ENCODE measurements at regions not wholly inside any gene's neighbourhood (a gene's known extent, or its start where the extent isn't known, plus 50 kb on each side); places are given as distances from the start of the nearest gene placed in this dataset.

DNA sequence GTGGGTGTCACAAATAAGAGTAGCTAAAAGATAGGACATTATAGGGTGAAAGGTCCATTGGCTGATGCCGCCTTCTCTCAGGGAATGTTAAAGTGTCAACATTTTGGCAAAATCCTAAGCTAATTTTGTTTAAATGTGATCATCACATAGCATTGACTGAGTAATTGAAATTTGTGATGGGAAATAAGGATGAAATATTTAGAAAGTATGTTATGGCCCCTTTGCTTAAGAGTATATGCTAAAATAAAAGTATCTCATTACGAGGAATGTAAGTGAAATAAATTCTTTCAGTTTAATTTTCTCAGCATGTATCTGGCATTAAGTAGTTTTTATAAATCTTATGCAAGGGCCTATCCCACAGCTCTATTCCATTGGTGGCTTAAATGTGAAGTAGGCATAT is 229.2 kb downstream of the PRL start:
- Histone ChIP-seq H3K36me3 (no peaks in the 10 kb centered on the region), H3K27ac (peak overlapping the region; percentile 58), H3K9me3 (no peaks in the 10 kb centered on the region), H3K4me1 (peaks cover 43% of the 10 kb centered on the region), H3K27me3 (no peaks in the 10 kb centered on the region), H3K4me3 (no peak overlapping the region)
- TF ChIP-seq POLR2A (IDR thresholded peaks at IDR 0.05): no peak
- TF ChIP-seq, protein P1, sequence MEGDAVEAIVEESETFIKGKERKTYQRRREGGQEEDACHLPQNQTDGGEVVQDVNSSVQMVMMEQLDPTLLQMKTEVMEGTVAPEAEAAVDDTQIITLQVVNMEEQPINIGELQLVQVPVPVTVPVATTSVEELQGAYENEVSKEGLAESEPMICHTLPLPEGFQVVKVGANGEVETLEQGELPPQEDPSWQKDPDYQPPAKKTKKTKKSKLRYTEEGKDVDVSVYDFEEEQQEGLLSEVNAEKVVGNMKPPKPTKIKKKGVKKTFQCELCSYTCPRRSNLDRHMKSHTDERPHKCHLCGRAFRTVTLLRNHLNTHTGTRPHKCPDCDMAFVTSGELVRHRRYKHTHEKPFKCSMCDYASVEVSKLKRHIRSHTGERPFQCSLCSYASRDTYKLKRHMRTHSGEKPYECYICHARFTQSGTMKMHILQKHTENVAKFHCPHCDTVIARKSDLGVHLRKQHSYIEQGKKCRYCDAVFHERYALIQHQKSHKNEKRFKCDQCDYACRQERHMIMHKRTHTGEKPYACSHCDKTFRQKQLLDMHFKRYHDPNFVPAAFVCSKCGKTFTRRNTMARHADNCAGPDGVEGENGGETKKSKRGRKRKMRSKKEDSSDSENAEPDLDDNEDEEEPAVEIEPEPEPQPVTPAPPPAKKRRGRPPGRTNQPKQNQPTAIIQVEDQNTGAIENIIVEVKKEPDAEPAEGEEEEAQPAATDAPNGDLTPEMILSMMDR (IDR thresholded peaks at IDR 0.05): no peak
- TF ChIP-seq POLR2AphosphoS5 (IDR thresholded peaks at IDR 0.05; ENCODE audit: insufficient read depth in 1 of 2, low read depth in 1 of 2): no peak
- no peak for DNase-seq (ENCODE audit: extremely low spot score in 2 of 2)
- intact Hi-C loops (cut with DNase I): no loop called here

DNA sequence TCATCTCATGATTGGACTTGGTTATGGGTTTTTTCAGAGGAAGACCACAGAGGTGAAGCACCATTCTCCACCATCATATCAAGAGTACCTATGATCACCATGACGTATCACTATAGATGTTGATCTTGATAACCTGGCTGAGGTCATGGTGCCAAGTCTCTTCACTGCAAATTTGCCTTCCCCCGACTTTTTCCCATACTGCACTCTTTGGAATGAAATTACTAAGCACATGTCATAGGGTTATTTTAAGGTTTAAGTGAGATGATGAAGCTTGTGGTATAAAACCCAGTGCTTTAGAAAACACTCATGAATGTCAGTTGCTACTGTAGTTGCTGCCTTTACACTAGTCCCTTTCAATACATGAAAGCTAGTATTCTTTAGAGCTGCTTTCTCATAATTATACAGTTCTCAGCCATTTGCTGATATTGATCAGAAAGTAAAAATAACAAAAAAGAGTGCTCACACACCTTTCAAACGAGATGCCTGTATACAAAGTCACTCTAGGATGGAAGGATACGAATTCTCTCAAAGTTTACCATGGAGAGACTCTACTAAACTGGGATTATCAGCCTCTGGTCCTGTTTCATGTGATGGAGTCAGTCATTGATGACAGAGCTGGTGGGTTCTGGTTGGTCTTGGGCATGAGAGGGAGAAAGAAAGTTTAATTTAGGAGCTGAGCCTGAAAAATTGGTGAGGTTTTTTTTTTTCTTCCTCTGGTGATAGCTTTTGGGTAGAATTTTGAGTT is 228.1 kb downstream of the PRL start:
- Histone ChIP-seq H3K27me3 (no peaks in the 10 kb centered on the region), H3K4me1 (peaks cover 52% of the 10 kb centered on the region), H3K4me3 (no peak overlapping the region), H3K36me3 (no peaks in the 10 kb centered on the region), H3K9me3 (no peaks in the 10 kb centered on the region), H3K27ac (no peak overlapping the region)
- no peak for DNase-seq (ENCODE audit: extremely low spot score in 2 of 2)
- intact Hi-C loops (cut with DNase I): no loop called here
- TF ChIP-seq POLR2A (IDR thresholded peaks at IDR 0.05): no peak
- TF ChIP-seq, protein P1 (IDR thresholded peaks at IDR 0.05): no peak
- no peak for TF ChIP-seq POLR2AphosphoS5 (IDR thresholded peaks at IDR 0.05; ENCODE audit: insufficient read depth in 1 of 2, low read depth in 1 of 2)

DNA sequence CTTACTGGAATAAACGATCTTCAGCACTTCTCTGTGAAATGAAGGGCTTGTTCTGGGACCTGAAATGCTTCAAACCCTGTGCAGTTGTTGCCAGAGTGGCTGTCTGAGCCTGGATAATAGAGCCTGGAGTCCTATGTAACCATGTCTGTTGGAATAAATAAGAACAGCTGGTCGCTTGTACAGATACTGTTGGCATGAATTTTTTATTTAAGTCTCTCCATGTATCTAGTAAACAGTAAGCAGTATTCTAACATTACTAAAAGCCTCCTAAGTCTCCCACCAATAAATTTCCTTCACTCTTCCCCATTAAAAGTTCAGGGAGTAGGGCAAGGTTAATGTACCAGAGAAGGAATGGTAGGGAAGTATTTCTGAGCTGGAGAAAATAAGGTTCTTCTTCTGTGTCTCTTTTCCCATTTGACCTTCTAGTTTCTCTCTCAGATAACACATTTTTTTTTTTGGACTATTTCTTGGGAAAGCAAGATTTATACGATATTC is 227.5 kb downstream of the PRL start:
- Histone ChIP-seq H3K36me3 (no peaks in the 10 kb centered on the region), H3K27me3 (no peaks in the 10 kb centered on the region), H3K27ac (no peak overlapping the region), H3K4me1 (peaks cover 52% of the 10 kb centered on the region), H3K4me3 (no peak overlapping the region), H3K9me3 (no peaks in the 10 kb centered on the region)
- no peak for DNase-seq (ENCODE audit: extremely low spot score in 2 of 2)
- TF ChIP-seq POLR2AphosphoS5 (IDR thresholded peaks at IDR 0.05; ENCODE audit: insufficient read depth in 1 of 2, low read depth in 1 of 2): peak in 1 of 2 donors; percentile 16
- TF ChIP-seq, protein P1 (IDR thresholded peaks at IDR 0.05): no peak
- intact Hi-C loops (cut with DNase I): no loop called here

DNA sequence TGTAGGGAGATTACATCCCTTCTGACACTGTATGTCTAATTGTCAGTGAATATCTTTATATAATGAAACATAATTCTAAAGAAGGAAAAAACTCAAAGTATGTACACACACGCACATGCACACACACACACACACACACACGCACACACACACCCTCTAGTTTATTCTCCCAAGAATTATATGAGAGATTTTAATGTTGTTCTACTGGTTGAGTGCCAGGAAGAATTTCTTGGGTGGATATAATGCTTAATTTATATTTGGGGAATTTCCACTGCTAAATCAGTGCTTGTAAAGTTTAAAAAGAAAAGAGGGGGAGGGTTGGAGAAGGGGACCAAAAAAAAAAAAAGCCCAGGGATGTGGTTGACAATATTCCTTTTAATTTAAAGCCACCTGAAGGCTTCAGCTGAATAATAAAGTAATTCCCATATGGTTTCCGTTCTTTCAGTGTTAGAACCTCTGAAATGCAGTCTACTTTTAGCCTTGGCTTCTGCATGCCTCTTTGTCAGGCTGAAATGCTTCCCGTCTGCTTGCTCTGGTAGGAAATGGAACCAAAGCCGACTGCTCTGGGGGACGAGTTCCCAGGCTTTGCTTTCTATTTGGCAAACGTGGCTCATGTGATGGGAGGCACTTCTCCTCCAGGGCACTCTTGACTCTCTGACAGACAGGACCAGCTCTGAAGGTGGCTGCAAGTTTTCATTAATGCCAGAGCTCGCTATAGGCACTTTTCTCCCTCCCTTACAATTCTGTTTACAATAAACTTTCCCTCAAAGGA is 225.4 kb downstream of the PRL start:
- H3K9me3 ChIP-seq: no peaks in the 10 kb centered on the region
- peaks cover 52% of the 10 kb centered on the region for H3K4me1 ChIP-seq
- no peaks in the 10 kb centered on the region for H3K27me3 ChIP-seq
- TF ChIP-seq POLR2AphosphoS5 (IDR thresholded peaks at IDR 0.05; ENCODE audit: insufficient read depth in 1 of 2, low read depth in 1 of 2) (no peak), POLR2A (IDR thresholded peaks at IDR 0.05) (no peak)
- TF ChIP-seq, protein P1 (IDR thresholded peaks at IDR 0.05): no peak
- H3K27ac ChIP-seq: peak overlapping the region; percentile 53
- H3K36me3 ChIP-seq: no peaks in the 10 kb centered on the region
- intact Hi-C loops (cut with DNase I): no loop called here
- peak overlapping the region; percentile 17 to 35 for H3K4me3 ChIP-seq
- no peak for DNase-seq (ENCODE audit: extremely low spot score in 2 of 2)
